ENCODE measurements at regions not wholly inside any gene's neighbourhood (a gene's known extent, or its start where the extent isn't known, plus 50 kb on each side); places are given as distances from the start of the nearest gene placed in this dataset.

- DNase-seq, result no peak
These were observed 110.6 kb downstream of the PXDC1 start for GRCh38 chr6:3640868-3641267.

GRCh38 chr6:3638662-3639061 is 112.9 kb downstream of the PXDC1 start:
- DNase-seq, result no peak

- no peak for DNase-seq
These were observed 115.5 kb downstream of the PXDC1 start for GRCh38 chr6:3636060-3636459.

GRCh38 chr6:3635482-3635881 is 116.0 kb downstream of the PXDC1 start:
- DNase-seq, result no peak

- no peak for DNase-seq
These were observed 117.2 kb downstream of the PXDC1 start for GRCh38 chr6:3634280-3634816.

GRCh38 chr6:3633711-3634110 is 117.8 kb downstream of the PXDC1 start:
- DNase-seq, result no peak

GRCh38 chr6:3631877-3632276 is 119.6 kb downstream of the PXDC1 start:
- no peak for DNase-seq

GRCh38 chr6:3631186-3631585 is 120.3 kb downstream of the PXDC1 start:
- no peak for DNase-seq

- DNase-seq, result no peak
These were observed 121.2 kb downstream of the PXDC1 start for GRCh38 chr6:3630258-3630835.

- no peak for DNase-seq
These were observed 123.3 kb downstream of the PXDC1 start for GRCh38 chr6:3627956-3628835.

GRCh38 chr6:3627501-3627900 is 124.0 kb downstream of the PXDC1 start:
- DNase-seq, result no peak

- no peak for DNase-seq
These were observed 125.4 kb downstream of the PXDC1 start for GRCh38 chr6:3625980-3626563.

GRCh38 chr6:3625149-3625979 is 126.1 kb downstream of the PXDC1 start:
- DNase-seq, result no peak

GRCh38 chr6:3624250-3625136 is 127.0 kb downstream of the PXDC1 start:
- DNase-seq, result no peak

- no peak for DNase-seq
These were observed 127.9 kb downstream of the PXDC1 start for GRCh38 chr6:3623451-3624249.

GRCh38 chr6:3621411-3621810 is 130.1 kb downstream of the PXDC1 start:
- no peak for DNase-seq

- no peak for DNase-seq
These were observed 130.6 kb downstream of the PXDC1 start for GRCh38 chr6:3620937-3621336.

GRCh38 chr6:3620389-3620788 is 131.1 kb downstream of the PXDC1 start:
- no peak for DNase-seq

GRCh38 chr6:3619800-3620199 is 131.7 kb downstream of the PXDC1 start:
- DNase-seq, result no peak

GRCh38 chr6:3619201-3619600 is 132.3 kb downstream of the PXDC1 start:
- no peak for DNase-seq

GRCh38 chr6:3618642-3619041 is 132.9 kb downstream of the PXDC1 start:
- DNase-seq, result no peak
